GM18519 (cell line): ENCODE measurements at regions not wholly inside any gene's neighbourhood (a gene's known extent, or its start where the extent isn't known, plus 50 kb on each side); places are given as distances from the start of the nearest gene placed in this dataset.
"Not testable (repeated sequence)": the region's sequence is repeated elsewhere in the genome, so short reads cannot be mapped to it uniquely, and the experiment has no call there.

Experiments used
- ATAC-seq: cut with Tn5 transposase; IDR thresholded peaks from one replicate; pipeline ENCODE4 v1.9.1; 2021; ENCODE audit warnings: mild to moderate bottlenecking, moderate library complexity; ENCODE audit not compliant: unreplicated experiment, low FRiP score

- ATAC-seq: no peak
Measured at GRCh38 chr14:37711356-37711830, 116.0 kb downstream of the TTC6 start.

- ATAC-seq: no peak
Measured at GRCh38 chr14:37711831-37712475, 116.5 kb downstream of the TTC6 start.

- ATAC-seq: not testable (repeated sequence)
Measured at GRCh38 chr14:37712476-37712860, 117.0 kb downstream of the TTC6 start.

- no peak for ATAC-seq
Measured at GRCh38 chr14:37712976-37713431, 117.6 kb downstream of the TTC6 start.

- no peak for ATAC-seq
Measured at GRCh38 chr14:37720131-37720530, 124.7 kb downstream of the TTC6 start.

- ATAC-seq: no peak
Measured at GRCh38 chr14:37721976-37722659, 126.7 kb downstream of the TTC6 start.

- no peak for ATAC-seq
Measured at GRCh38 chr14:37723515-37723914, 128.1 kb downstream of the TTC6 start.

GRCh38 chr14:37726708-37727107 is 131.3 kb downstream of the TTC6 start:
- no peak for ATAC-seq

- ATAC-seq: no peak
Measured at GRCh38 chr14:37729218-37729617, 133.8 kb downstream of the TTC6 start.

- ATAC-seq: no peak
Measured at GRCh38 chr14:37731094-37731493, 135.7 kb downstream of the TTC6 start.

GRCh38 chr14:37745657-37746056 is 150.2 kb downstream of the TTC6 start:
- no peak for ATAC-seq

- ATAC-seq: no peak
Measured at GRCh38 chr14:37746140-37746832, 150.9 kb downstream of the TTC6 start.

GRCh38 chr14:37753459-37753858 is 158.0 kb downstream of the TTC6 start:
- ATAC-seq: no peak

- ATAC-seq: not testable (repeated sequence)
Measured at GRCh38 chr14:37760275-37760674, 164.8 kb downstream of the TTC6 start.

- no peak for ATAC-seq
Measured at GRCh38 chr14:37763266-37763665, 167.8 kb downstream of the TTC6 start.

- ATAC-seq: not testable (repeated sequence)
Measured at GRCh38 chr14:37772283-37772682, 176.9 kb downstream of the TTC6 start.

GRCh38 chr14:37776791-37777499 is 181.5 kb downstream of the TTC6 start:
- ATAC-seq: no peak

- ATAC-seq: no peak
Measured at GRCh38 chr14:37778135-37778943, 182.9 kb downstream of the TTC6 start.

- no peak for ATAC-seq
Measured at GRCh38 chr14:37779480-37779879, 184.1 kb downstream of the TTC6 start.

- not testable (repeated sequence) for ATAC-seq
Measured at GRCh38 chr14:37780731-37781130, 185.3 kb downstream of the TTC6 start.
